Spleen (tissue), 11 donors: ENCODE measurements at regions not wholly inside any gene's neighbourhood (a gene's known extent, or its start where the extent isn't known, plus 50 kb on each side); places are given as distances from the start of the nearest gene placed in this dataset.

ENCODE experiments used
- DNase-seq: peaks from one replicate; pipeline ENCODE4 v3.0.0-alpha.2; 2020
- H3K27ac ChIP-seq, 8 donors: fragments of 200-600 bp; sonication (generic) in 7 of 8; 1 replicate in 4 of 8; 2 replicates in 4 of 8; pipeline versions ENCODE4 v1.5.0 to v1.8.0; 2016 to 2021; ENCODE audit warnings: inconsistent platforms in 4 of 8, mild to moderate bottlenecking in 4 of 8, moderate library complexity in 1 of 8
- H3K27me3 ChIP-seq, 7 donors: fragments of 200-600 bp; sonication (generic) in 6 of 7; replicated peaks in 1 of 7; 1 replicate in 4 of 7; 2 replicates in 3 of 7; pipeline versions ENCODE4 v1.5.0 to v1.8.0; 2016 to 2021; ENCODE audit warnings: inconsistent platforms in 3 of 7, mild to moderate bottlenecking in 1 of 7
- H3K36me3 ChIP-seq, 6 donors: fragments of 200-600 bp; sonication (generic) in 5 of 6; 1 replicate in 4 of 6; 2 replicates in 2 of 6; pipeline versions ENCODE4 v1.5.0 to v1.8.0; 2016 to 2021; ENCODE audit warnings: inconsistent platforms in 2 of 6
- H3K4me1 ChIP-seq, 6 donors: fragments of 200-600 bp; sonication (generic) in 5 of 6; 1 replicate in 3 of 6; 2 replicates in 3 of 6; pipeline versions ENCODE4 v1.5.0 to v1.8.0; 2016 to 2021; ENCODE audit warnings: inconsistent platforms in 3 of 6
- H3K4me3 ChIP-seq, 8 donors: fragments of 200-600 bp; sonication (generic) in 7 of 8; 1 replicate in 4 of 8; 2 replicates in 4 of 8; pipeline versions ENCODE4 v1.5.0 to v1.8.0; 2016 to 2021; ENCODE audit warnings: inconsistent platforms in 4 of 8, mild to moderate bottlenecking in 4 of 8, moderate library complexity in 2 of 8
- H3K9me3 ChIP-seq, 8 donors: fragments of 200-600 bp; sonication (generic) in 7 of 8; 1 replicate in 4 of 8; 2 replicates in 4 of 8; pipeline versions ENCODE4 v1.5.0 to v1.8.0; 2016 to 2021; ENCODE audit warnings: inconsistent platforms in 4 of 8
- POLR2A ChIP-seq, 3 donors: fragments of 450-650 bp; IDR thresholded peaks; one replicate each; pipeline ENCODE4 v1.5.1; 2017; ENCODE audit warnings: antibody characterized with exemption in 3 of 3, mild to moderate bottlenecking in 1 of 3
- POLR2AphosphoS5 ChIP-seq, 3 donors: sonication (generic); formaldehyde crosslinking; IDR thresholded peaks; one replicate each; pipeline ENCODE4 v1.5.1; 2017; ENCODE audit warnings: antibody characterized with exemption in 3 of 3
- WGBS, 5 donors: extraction: QIAGEN DNeasy Blood & Tissue Kit in 3 of 5; methylation state at CpG; one replicate each; pipeline versions ENCODE4 v1.1.5 to v1.1.7; 2013 to 2018; 5-methylcytosine and 5-hydroxymethylcytosine counted together
- intact Hi-C: fragments of 100-400 bp; cut with DNase I; formaldehyde crosslinking; loops from one replicate; pipeline ENCODE4 v1.15.0; 2023; ENCODE audit warnings: low total_unique reads
- TF ChIP-seq, protein P1 (sequence below), 11 experiments: fragments of 200-600 bp in 7 of 11; fragments of 450-650 bp in 4 of 11; sonication (generic) in 4 of 11; IDR thresholded peaks in 8 of 11; conservative IDR thresholded peaks in 3 of 11; 1 replicate in 7 of 11; 2 replicates in 4 of 11; pipeline versions ENCODE4 v1.4.0 to v1.8.0; 2016 to 2021; ENCODE audit warnings: antibody characterized with exemption in 11 of 11, inconsistent platforms in 4 of 11, mild to moderate bottlenecking in 1 of 11
- donor health status: healthy with polysubstance abuse.
- donor health status: DM: no; HTN: no; CAD: no; lungs with moderate emphysema.
- donor health status: DM: no; HTN: no; CAD: no.
- donor health status: Bipolar disorder and iron deficiency.
- donor health status: healthy.
- donor health status: DM: no; HTN: no; CAD: no.
- donor health status: DM: yes; HTN: yes; CAD: no.

DNA sequence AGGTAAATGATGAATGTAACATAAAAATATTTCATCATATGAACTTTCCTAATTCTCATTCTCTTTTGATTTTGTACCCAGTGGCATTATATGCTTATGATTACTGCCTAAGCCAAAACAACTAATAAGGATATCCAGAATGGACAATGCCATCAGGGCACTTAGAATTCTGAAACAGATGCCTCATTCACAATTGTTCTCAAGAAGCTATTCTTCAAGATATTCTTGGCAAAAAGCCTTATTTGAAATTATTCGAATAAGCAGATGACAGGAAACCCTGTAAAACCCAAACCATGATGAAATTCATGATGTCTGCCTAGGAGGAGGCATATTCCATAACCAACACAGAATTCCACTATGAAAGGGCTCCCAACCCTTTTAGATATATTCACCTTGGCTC lies 353.2 kb upstream of the TRIB2 start:
- no peak for DNase-seq
- H3K27ac ChIP-seq = no peak overlapping the region
- peaks cover 0 to 11% (median 6%) of the 10 kb centered on the region in 8 donors for H3K9me3 ChIP-seq
- TF ChIP-seq POLR2A (IDR thresholded peaks at IDR 0.05) = no peak
- TF ChIP-seq, protein P1, sequence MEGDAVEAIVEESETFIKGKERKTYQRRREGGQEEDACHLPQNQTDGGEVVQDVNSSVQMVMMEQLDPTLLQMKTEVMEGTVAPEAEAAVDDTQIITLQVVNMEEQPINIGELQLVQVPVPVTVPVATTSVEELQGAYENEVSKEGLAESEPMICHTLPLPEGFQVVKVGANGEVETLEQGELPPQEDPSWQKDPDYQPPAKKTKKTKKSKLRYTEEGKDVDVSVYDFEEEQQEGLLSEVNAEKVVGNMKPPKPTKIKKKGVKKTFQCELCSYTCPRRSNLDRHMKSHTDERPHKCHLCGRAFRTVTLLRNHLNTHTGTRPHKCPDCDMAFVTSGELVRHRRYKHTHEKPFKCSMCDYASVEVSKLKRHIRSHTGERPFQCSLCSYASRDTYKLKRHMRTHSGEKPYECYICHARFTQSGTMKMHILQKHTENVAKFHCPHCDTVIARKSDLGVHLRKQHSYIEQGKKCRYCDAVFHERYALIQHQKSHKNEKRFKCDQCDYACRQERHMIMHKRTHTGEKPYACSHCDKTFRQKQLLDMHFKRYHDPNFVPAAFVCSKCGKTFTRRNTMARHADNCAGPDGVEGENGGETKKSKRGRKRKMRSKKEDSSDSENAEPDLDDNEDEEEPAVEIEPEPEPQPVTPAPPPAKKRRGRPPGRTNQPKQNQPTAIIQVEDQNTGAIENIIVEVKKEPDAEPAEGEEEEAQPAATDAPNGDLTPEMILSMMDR (IDR thresholded peaks at IDR 0.05 in 8 of 11, conservative IDR thresholded peaks at IDR 0.05 in 3 of 11) = no peak
- TF ChIP-seq POLR2AphosphoS5 (IDR thresholded peaks at IDR 0.05) = no peak
- WGBS, 5 donors = 50 to 66% (median 55%) methylated on average over 1 of the region's 1 CpG
- H3K27me3 ChIP-seq = no peaks in the 10 kb centered on the region
- no peaks in the 10 kb centered on the region for H3K36me3 ChIP-seq
- intact Hi-C loops = no loop called here
- no peaks in the 10 kb centered on the region for H3K4me1 ChIP-seq
- no peak overlapping the region for H3K4me3 ChIP-seq

DNA sequence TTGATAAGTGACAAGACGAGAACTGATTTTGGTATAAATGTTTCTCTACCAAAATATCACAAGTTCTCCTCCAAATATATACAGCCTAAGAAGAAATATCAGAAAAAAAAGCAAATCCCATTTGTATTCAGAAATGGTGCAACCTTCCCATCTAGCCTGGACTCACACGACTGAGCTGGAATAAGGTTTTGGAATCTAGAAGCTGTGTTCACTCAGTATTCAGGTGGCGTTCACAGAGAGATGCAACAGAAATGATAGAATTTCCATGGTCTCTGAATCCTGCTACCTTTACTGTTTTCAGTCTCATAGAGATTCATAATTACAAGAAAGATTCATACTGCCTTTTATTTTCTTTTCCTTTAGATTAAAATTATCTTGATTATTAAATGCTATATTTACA lies 347.2 kb upstream of the TRIB2 start:
- DNase-seq = no peak
- Histone ChIP-seq H3K36me3 (no peaks in the 10 kb centered on the region), H3K4me3 (no peak overlapping the region), H3K9me3 (peaks cover 0 to 11% (median 6%) of the 10 kb centered on the region in 8 donors), H3K27me3 (no peaks in the 10 kb centered on the region), H3K4me1 (no peaks in the 10 kb centered on the region), H3K27ac (no peak overlapping the region)
- TF ChIP-seq POLR2A (IDR thresholded peaks at IDR 0.05) (no peak), POLR2AphosphoS5 (IDR thresholded peaks at IDR 0.05) (no peak)
- TF ChIP-seq, protein P1 (IDR thresholded peaks at IDR 0.05 in 8 of 11, conservative IDR thresholded peaks at IDR 0.05 in 3 of 11) = no peak
- WGBS, 5 donors = 93 to 97% (median 94%) methylated on average over 3 of the region's 3 CpGs
- intact Hi-C loops = no loop called here

DNA sequence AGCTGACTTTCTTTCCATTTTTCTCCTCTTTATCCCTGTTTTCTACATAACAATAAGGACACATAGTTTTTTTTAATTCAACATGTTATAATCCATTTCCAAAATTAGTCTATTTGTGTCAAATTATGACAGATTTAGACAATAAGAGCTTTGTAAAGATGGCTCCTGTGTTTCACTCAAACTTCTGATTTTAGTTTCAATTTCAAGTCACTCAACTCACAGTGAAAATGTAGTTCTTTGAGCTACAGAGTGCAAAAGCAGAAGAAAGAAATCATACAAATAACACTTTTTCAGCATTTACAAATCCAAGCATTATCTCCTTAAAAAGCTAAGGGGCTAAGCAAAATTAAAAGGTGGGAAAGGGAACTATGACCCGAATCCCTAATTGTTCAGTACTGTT lies 340.7 kb upstream of the TRIB2 start:
- H3K9me3 ChIP-seq = no peaks in the 10 kb centered on the region
- no peak for TF ChIP-seq POLR2AphosphoS5 (IDR thresholded peaks at IDR 0.05)
- H3K4me1 ChIP-seq = no peaks in the 10 kb centered on the region
- intact Hi-C loops = no loop called here
- 92 to 100% (median 96%) methylated on average over 1 of the region's 1 CpG for WGBS, 5 donors
- H3K4me3 ChIP-seq = no peak overlapping the region
- H3K27ac ChIP-seq = no peak overlapping the region
- no peaks in the 10 kb centered on the region for H3K27me3 ChIP-seq
- H3K36me3 ChIP-seq = no peaks in the 10 kb centered on the region
- DNase-seq = no peak

DNA sequence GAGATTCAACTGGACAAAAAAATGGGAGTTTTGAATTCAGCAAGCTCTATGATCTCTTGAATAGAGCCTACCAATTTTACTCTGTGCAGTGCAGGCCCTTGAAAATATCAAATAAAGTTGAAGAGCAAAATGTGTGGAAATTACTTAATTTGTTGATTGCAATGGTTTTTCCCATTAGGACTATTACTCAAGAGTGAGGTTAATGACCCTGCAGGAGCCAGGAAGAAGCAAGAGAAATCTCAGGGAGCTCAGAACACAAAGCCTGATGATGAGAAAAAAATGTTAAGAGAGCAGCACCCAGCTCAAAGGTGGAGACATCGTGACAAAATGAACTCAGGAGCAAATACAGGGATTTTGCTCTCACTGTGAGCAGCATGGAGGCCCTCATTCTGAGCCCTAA lies 337.6 kb upstream of the TRIB2 start:
- intact Hi-C loops = no loop called here
- Histone ChIP-seq H3K4me1 (no peaks in the 10 kb centered on the region), H3K27me3 (no peaks in the 10 kb centered on the region), H3K27ac (no peak overlapping the region), H3K4me3 (no peak overlapping the region), H3K36me3 (no peaks in the 10 kb centered on the region), H3K9me3 (no peaks in the 10 kb centered on the region)
- 82 to 100% (median 91%) methylated on average over 1 of the region's 1 CpG for WGBS, 5 donors
- DNase-seq = no peak
- TF ChIP-seq POLR2A (IDR thresholded peaks at IDR 0.05) = no peak
- TF ChIP-seq, protein P1 (IDR thresholded peaks at IDR 0.05 in 8 of 11, conservative IDR thresholded peaks at IDR 0.05 in 3 of 11) = no peak
- TF ChIP-seq POLR2AphosphoS5 (IDR thresholded peaks at IDR 0.05) = no peak
